ENCODE measurements at regions not wholly inside any gene's neighbourhood (a gene's known extent, or its start where the extent isn't known, plus 50 kb on each side); places are given as distances from the start of the nearest gene placed in this dataset.

DNA sequence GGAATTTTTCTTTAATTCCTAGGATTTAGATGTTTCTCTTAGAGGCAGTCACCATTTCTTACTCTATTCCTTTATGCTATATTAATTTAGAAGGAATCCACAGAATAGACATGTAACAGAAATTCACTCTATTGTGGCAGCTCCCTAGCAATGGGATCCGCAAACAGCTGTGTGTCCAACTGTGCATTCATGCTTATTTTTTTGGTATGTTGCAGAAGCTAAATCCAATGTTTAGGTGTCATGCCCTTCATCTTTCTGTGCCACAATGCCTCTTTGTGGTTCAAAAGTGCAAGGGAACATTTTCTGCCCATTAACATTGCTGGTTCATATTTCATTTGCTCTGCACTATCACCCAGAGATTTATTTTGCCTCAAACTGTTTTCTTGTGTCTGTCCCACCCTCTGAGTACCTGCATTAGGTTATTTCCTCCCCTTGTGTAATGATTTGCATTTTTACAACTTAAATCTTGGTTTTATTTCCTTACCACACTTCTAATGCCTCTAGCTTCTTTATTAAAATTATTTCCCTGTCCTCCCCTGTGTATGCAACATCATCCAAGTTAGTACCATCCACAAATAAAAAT lies 816.5 kb downstream of the EFNA5 start:
- Histone ChIP-seq H3K27ac (ENCODE audit: low read depth, low read length) (no peak overlapping the region), H3K9ac (ENCODE audit: low read length) (no peak overlapping the region), H3K4me3 (ENCODE audit: insufficient read depth, low read depth, low read length) (no peak overlapping the region), H3K4me2 (ENCODE audit: low read length) (no peak overlapping the region), H3K27me3 (ENCODE audit: insufficient read depth, low read length) (no peaks in the 10 kb centered on the region), H4K20me1 (ENCODE audit: insufficient read depth, low read length) (no peaks in the 10 kb centered on the region), H3K9me3 (ENCODE audit: insufficient read depth, low read depth, low read length) (no peaks in the 10 kb centered on the region), H3K4me1 (ENCODE audit: insufficient read depth, low read length) (no peaks in the 10 kb centered on the region), H3K79me2 (ENCODE audit: insufficient read depth, low read length) (no peaks in the 10 kb centered on the region), H3K36me3 (ENCODE audit: insufficient read depth, low read length) (no peaks in the 10 kb centered on the region), H2AFZ (ENCODE audit: low read depth, low read length) (no peak overlapping the region)
- no peak overlapping the region for H3K4me3 Mint-ChIP-seq (ENCODE audit: unreplicated experiment)
- no peak for TF ChIP-seq EZH2 (IDR thresholded peaks at IDR 0.05; ENCODE audit: insufficient read depth, low read length)
- TF ChIP-seq, protein P1, sequence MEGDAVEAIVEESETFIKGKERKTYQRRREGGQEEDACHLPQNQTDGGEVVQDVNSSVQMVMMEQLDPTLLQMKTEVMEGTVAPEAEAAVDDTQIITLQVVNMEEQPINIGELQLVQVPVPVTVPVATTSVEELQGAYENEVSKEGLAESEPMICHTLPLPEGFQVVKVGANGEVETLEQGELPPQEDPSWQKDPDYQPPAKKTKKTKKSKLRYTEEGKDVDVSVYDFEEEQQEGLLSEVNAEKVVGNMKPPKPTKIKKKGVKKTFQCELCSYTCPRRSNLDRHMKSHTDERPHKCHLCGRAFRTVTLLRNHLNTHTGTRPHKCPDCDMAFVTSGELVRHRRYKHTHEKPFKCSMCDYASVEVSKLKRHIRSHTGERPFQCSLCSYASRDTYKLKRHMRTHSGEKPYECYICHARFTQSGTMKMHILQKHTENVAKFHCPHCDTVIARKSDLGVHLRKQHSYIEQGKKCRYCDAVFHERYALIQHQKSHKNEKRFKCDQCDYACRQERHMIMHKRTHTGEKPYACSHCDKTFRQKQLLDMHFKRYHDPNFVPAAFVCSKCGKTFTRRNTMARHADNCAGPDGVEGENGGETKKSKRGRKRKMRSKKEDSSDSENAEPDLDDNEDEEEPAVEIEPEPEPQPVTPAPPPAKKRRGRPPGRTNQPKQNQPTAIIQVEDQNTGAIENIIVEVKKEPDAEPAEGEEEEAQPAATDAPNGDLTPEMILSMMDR (IDR thresholded peaks at IDR 0.05; ENCODE audit: insufficient read depth, low read depth, low read length) = no peak
- no peaks in the 10 kb centered on the region for H3K4me1 Mint-ChIP-seq (ENCODE audit: low read depth, unreplicated experiment)
- H3K27me3 Mint-ChIP-seq (ENCODE audit: low read depth, unreplicated experiment) = no peaks in the 10 kb centered on the region
- H3K9me3 Mint-ChIP-seq (ENCODE audit: unreplicated experiment) = peaks cover 5% of the 10 kb centered on the region
- DNase-seq (ENCODE audit: low read depth) (no peak), FAIRE-seq (no peak)
- H3K27ac Mint-ChIP-seq (ENCODE audit: unreplicated experiment) = no peak overlapping the region
- no peaks in the 10 kb centered on the region for H3K36me3 Mint-ChIP-seq (ENCODE audit: low read depth, unreplicated experiment)

DNA sequence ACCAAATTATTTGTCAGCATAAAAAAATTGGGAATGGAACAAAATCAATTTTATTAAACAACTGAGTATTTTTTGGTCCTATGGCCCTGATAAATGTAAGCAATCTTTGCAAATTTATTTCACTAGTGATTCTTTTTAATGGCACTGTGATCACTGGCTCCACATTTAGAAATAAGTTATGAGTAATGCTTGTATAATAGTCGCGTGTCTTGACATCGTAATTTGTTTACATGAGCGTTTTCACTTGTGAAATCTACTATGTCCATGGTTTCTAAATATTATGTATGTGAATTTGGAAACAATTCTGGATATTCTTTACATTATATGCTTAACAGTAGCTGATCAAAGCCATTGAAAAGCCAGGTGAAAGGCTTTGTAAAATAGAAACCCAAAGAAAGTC lies 817.5 kb downstream of the EFNA5 start:
- TF ChIP-seq, protein P1 (IDR thresholded peaks at IDR 0.05; ENCODE audit: insufficient read depth, low read depth, low read length) = no peak
- no peak for TF ChIP-seq EZH2 (IDR thresholded peaks at IDR 0.05; ENCODE audit: insufficient read depth, low read length)
- Histone ChIP-seq H3K9ac (ENCODE audit: low read length) (no peak overlapping the region), H4K20me1 (ENCODE audit: insufficient read depth, low read length) (no peaks in the 10 kb centered on the region), H3K4me1 (ENCODE audit: insufficient read depth, low read length) (no peaks in the 10 kb centered on the region), H3K4me3 (ENCODE audit: insufficient read depth, low read depth, low read length) (no peak overlapping the region), H3K9me3 (ENCODE audit: insufficient read depth, low read depth, low read length) (no peaks in the 10 kb centered on the region), H3K36me3 (ENCODE audit: insufficient read depth, low read length) (no peaks in the 10 kb centered on the region), H3K79me2 (ENCODE audit: insufficient read depth, low read length) (no peaks in the 10 kb centered on the region), H3K27ac (ENCODE audit: low read depth, low read length) (no peak overlapping the region), H2AFZ (ENCODE audit: low read depth, low read length) (no peak overlapping the region), H3K27me3 (ENCODE audit: insufficient read depth, low read length) (no peaks in the 10 kb centered on the region), H3K4me2 (ENCODE audit: low read length) (no peak overlapping the region)
- no peak for DNase-seq (ENCODE audit: low read depth)
- Mint-ChIP-seq H3K27me3 (ENCODE audit: low read depth, unreplicated experiment) (no peaks in the 10 kb centered on the region), H3K4me3 (ENCODE audit: unreplicated experiment) (no peak overlapping the region), H3K4me1 (ENCODE audit: low read depth, unreplicated experiment) (no peaks in the 10 kb centered on the region), H3K9me3 (ENCODE audit: unreplicated experiment) (peaks cover 5% of the 10 kb centered on the region), H3K36me3 (ENCODE audit: low read depth, unreplicated experiment) (no peaks in the 10 kb centered on the region), H3K27ac (ENCODE audit: unreplicated experiment) (no peak overlapping the region)
- FAIRE-seq = no peak

DNA sequence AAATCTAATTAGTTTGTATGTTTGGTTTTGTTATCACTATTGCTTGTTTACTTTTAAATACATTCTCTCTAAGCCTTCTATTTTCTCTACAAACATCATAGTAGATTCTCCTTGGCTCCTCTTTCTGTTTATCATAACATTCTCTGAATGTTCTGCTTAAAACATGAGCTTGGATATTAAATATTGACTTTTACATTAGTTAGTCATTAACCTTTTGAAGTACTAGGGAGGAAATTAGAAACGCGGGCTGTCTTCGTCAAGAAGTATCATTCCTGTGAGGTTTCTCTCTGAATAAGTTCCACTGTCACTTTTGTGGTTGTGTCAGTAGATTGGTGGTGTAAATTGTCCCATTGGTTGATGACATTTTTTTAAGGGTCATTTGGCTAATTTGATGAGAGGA lies 821.5 kb downstream of the EFNA5 start:
- TF ChIP-seq, protein P1 (IDR thresholded peaks at IDR 0.05; ENCODE audit: insufficient read depth, low read depth, low read length) = no peak
- TF ChIP-seq EZH2 (IDR thresholded peaks at IDR 0.05; ENCODE audit: insufficient read depth, low read length) = no peak
- DNase-seq (ENCODE audit: low read depth) (no peak), FAIRE-seq (no peak)
- H3K36me3 Mint-ChIP-seq (ENCODE audit: low read depth, unreplicated experiment) = no peaks in the 10 kb centered on the region
- no peak overlapping the region for H3K27ac Mint-ChIP-seq (ENCODE audit: unreplicated experiment)
- no peaks in the 10 kb centered on the region for H3K36me3 ChIP-seq (ENCODE audit: insufficient read depth, low read length)
- no peaks in the 10 kb centered on the region for H3K9me3 Mint-ChIP-seq (ENCODE audit: unreplicated experiment)
- H3K79me2 ChIP-seq (ENCODE audit: insufficient read depth, low read length) = no peaks in the 10 kb centered on the region
- no peaks in the 10 kb centered on the region for H3K9me3 ChIP-seq (ENCODE audit: insufficient read depth, low read depth, low read length)
- no peak overlapping the region for H3K4me2 ChIP-seq (ENCODE audit: low read length)
- H3K27ac ChIP-seq (ENCODE audit: low read depth, low read length) = no peak overlapping the region
- no peaks in the 10 kb centered on the region for H3K27me3 Mint-ChIP-seq (ENCODE audit: low read depth, unreplicated experiment)
- no peak overlapping the region for H3K4me3 ChIP-seq (ENCODE audit: insufficient read depth, low read depth, low read length)
- H3K27me3 ChIP-seq (ENCODE audit: insufficient read depth, low read length) = no peaks in the 10 kb centered on the region
- H3K4me1 ChIP-seq (ENCODE audit: insufficient read depth, low read length) = no peaks in the 10 kb centered on the region
- H3K4me3 Mint-ChIP-seq (ENCODE audit: unreplicated experiment) = no peak overlapping the region
- no peaks in the 10 kb centered on the region for H3K4me1 Mint-ChIP-seq (ENCODE audit: low read depth, unreplicated experiment)
- H2AFZ ChIP-seq (ENCODE audit: low read depth, low read length) = no peak overlapping the region
- H3K9ac ChIP-seq (ENCODE audit: low read length) = no peak overlapping the region
- no peaks in the 10 kb centered on the region for H4K20me1 ChIP-seq (ENCODE audit: insufficient read depth, low read length)

Measured in astrocyte (in vitro differentiated cells and primary cell).